Activated T-cell treated with anti-CD3 and anti-CD28 coated beads, Interleukin-2, amount 50 U/mL, for 72 hours (primary cell): ENCODE measurements at regions not wholly inside any gene's neighbourhood (a gene's known extent, or its start where the extent isn't known, plus 50 kb on each side); places are given as distances from the start of the nearest gene placed in this dataset.

Source experiments
- ATAC-seq, 2 donors: fragments of 150-1000 bp; cut with Tn5 transposase; replicated peaks in 1 of 2; 2 replicates each; pipeline ENCODE4 v1.10.0; 2021; ENCODE audit warnings: moderate library complexity in 2 of 2, mild to moderate bottlenecking in 1 of 2
- DNase-seq, 2 donors: peaks; one replicate each; pipeline ENCODE4 v3.0.0; 2021 to 2022; ENCODE audit warnings: mixed read lengths in 1 of 2
- H3K27ac Mint-ChIP-seq: one replicate; pipeline ENCODE4 v1.8.0; 2022; ENCODE audit warnings: mild to moderate bottlenecking, moderate library complexity, mixed read lengths
- H3K27me3 Mint-ChIP-seq: one replicate; pipeline ENCODE4 v1.8.0; 2022; ENCODE audit warnings: low read depth, mixed read lengths
- H3K36me3 Mint-ChIP-seq, 2 donors: one replicate each; pipeline ENCODE4 v1.8.0; 2022; ENCODE audit warnings: mixed read lengths in 2 of 2, mild to moderate bottlenecking in 1 of 2; ENCODE audit not compliant: insufficient read depth in 2 of 2
- H3K4me1 Mint-ChIP-seq: one replicate; pipeline ENCODE4 v1.8.0; 2022; ENCODE audit warnings: low read depth, mixed read lengths
- H3K4me3 Mint-ChIP-seq, 2 donors: one replicate each; pipeline ENCODE4 v1.8.0; 2022; ENCODE audit warnings: mild to moderate bottlenecking in 2 of 2, mixed read lengths in 2 of 2, moderate library complexity in 2 of 2
- H3K9me3 Mint-ChIP-seq, 2 donors: one replicate each; pipeline ENCODE4 v1.8.0; 2022; ENCODE audit warnings: mixed read lengths in 2 of 2

GRCh38 chr2:183250472-183250871, 126.2 kb downstream of the NUP35 start:
- Mint-ChIP-seq H3K9me3 (no peaks in the 10 kb centered on the region), H3K4me3 (no peak overlapping the region), H3K4me1 (no peaks in the 10 kb centered on the region), H3K36me3 (no peaks in the 10 kb centered on the region), H3K27ac (no peak overlapping the region), H3K27me3 (no peaks in the 10 kb centered on the region)
- DNase-seq (no peak), ATAC-seq (no peak)

- H3K4me1 Mint-ChIP-seq: no peaks in the 10 kb centered on the region
- H3K36me3 Mint-ChIP-seq: no peaks in the 10 kb centered on the region
- no peak overlapping the region for H3K4me3 Mint-ChIP-seq
- ATAC-seq: no peak
- no peaks in the 10 kb centered on the region for H3K9me3 Mint-ChIP-seq
- no peaks in the 10 kb centered on the region for H3K27me3 Mint-ChIP-seq
- H3K27ac Mint-ChIP-seq: no peak overlapping the region
- DNase-seq: no peak
Measured at GRCh38 chr2:183253441-183254130, 129.3 kb downstream of the NUP35 start.

GRCh38 chr2:183255411-183255810, 131.2 kb downstream of the NUP35 start:
- Mint-ChIP-seq H3K9me3 (no peaks in the 10 kb centered on the region), H3K4me1 (no peaks in the 10 kb centered on the region), H3K36me3 (no peaks in the 10 kb centered on the region), H3K27me3 (no peaks in the 10 kb centered on the region), H3K27ac (no peak overlapping the region), H3K4me3 (no peak overlapping the region)
- no peak for ATAC-seq
- DNase-seq: no peak

- H3K27me3 Mint-ChIP-seq: no peaks in the 10 kb centered on the region
- no peaks in the 10 kb centered on the region for H3K36me3 Mint-ChIP-seq
- H3K4me3 Mint-ChIP-seq: no peak overlapping the region
- DNase-seq: no peak
- no peak for ATAC-seq
- H3K4me1 Mint-ChIP-seq: no peaks in the 10 kb centered on the region
- H3K9me3 Mint-ChIP-seq: peaks cover 0 to 6% of the 10 kb centered on the region in 2 donors
- no peak overlapping the region for H3K27ac Mint-ChIP-seq
Measured at GRCh38 chr2:183259921-183260320, 135.7 kb downstream of the NUP35 start.

- Mint-ChIP-seq H3K36me3 (no peaks in the 10 kb centered on the region), H3K4me3 (no peak overlapping the region), H3K4me1 (no peaks in the 10 kb centered on the region), H3K27ac (no peak overlapping the region), H3K9me3 (peaks cover 0 to 6% of the 10 kb centered on the region in 2 donors), H3K27me3 (no peaks in the 10 kb centered on the region)
- ATAC-seq: no peak
- no peak for DNase-seq
Measured at GRCh38 chr2:183260527-183260926, 136.3 kb downstream of the NUP35 start.

- H3K4me3 Mint-ChIP-seq: no peak overlapping the region
- H3K36me3 Mint-ChIP-seq: peaks cover 0 to 2% of the 10 kb centered on the region in 2 donors
- H3K4me1 Mint-ChIP-seq: no peaks in the 10 kb centered on the region
- ATAC-seq (no peak), DNase-seq (no peak)
- peaks cover 0 to 10% of the 10 kb centered on the region in 2 donors for H3K9me3 Mint-ChIP-seq
- no peaks in the 10 kb centered on the region for H3K27me3 Mint-ChIP-seq
- H3K27ac Mint-ChIP-seq: no peak overlapping the region
Measured at GRCh38 chr2:183264890-183265535, 140.8 kb downstream of the NUP35 start.

GRCh38 chr2:183267148-183267827, 143.0 kb downstream of the NUP35 start:
- no peak overlapping the region for H3K4me3 Mint-ChIP-seq
- H3K9me3 Mint-ChIP-seq: peaks cover 0 to 6% of the 10 kb centered on the region in 2 donors
- no peaks in the 10 kb centered on the region for H3K27me3 Mint-ChIP-seq
- no peak overlapping the region for H3K27ac Mint-ChIP-seq
- H3K36me3 Mint-ChIP-seq: peaks cover 0 to 2% of the 10 kb centered on the region in 2 donors
- no peak for DNase-seq
- H3K4me1 Mint-ChIP-seq: no peaks in the 10 kb centered on the region
- no peak for ATAC-seq

GRCh38 chr2:183269956-183270355, 145.7 kb downstream of the NUP35 start:
- ATAC-seq (no peak), DNase-seq (no peak)
- Mint-ChIP-seq H3K9me3 (peaks cover 0 to 4% of the 10 kb centered on the region in 2 donors), H3K36me3 (peaks cover 1 to 2% of the 10 kb centered on the region in 2 donors), H3K4me3 (no peak overlapping the region), H3K27ac (no peak overlapping the region), H3K27me3 (no peaks in the 10 kb centered on the region), H3K4me1 (no peaks in the 10 kb centered on the region)

GRCh38 chr2:183283209-183283608, 159.0 kb downstream of the NUP35 start:
- H3K4me1 Mint-ChIP-seq: no peaks in the 10 kb centered on the region
- H3K9me3 Mint-ChIP-seq: peaks cover 0 to 2% of the 10 kb centered on the region in 2 donors
- no peak overlapping the region for H3K4me3 Mint-ChIP-seq
- no peaks in the 10 kb centered on the region for H3K36me3 Mint-ChIP-seq
- ATAC-seq (no peak), DNase-seq (no peak)
- H3K27me3 Mint-ChIP-seq: no peaks in the 10 kb centered on the region
- H3K27ac Mint-ChIP-seq: no peak overlapping the region

- Mint-ChIP-seq H3K27ac (no peak overlapping the region), H3K9me3 (peaks cover 0 to 2% of the 10 kb centered on the region in 2 donors), H3K36me3 (no peaks in the 10 kb centered on the region)
Measured at GRCh38 chr2:183284606-183285005, 160.4 kb downstream of the NUP35 start.

GRCh38 chr2:183291436-183291835, 167.2 kb downstream of the NUP35 start:
- Mint-ChIP-seq H3K27me3 (no peaks in the 10 kb centered on the region), H3K27ac (no peak overlapping the region), H3K9me3 (peaks cover 1 to 4% of the 10 kb centered on the region in 2 donors), H3K4me3 (no peak overlapping the region), H3K4me1 (no peaks in the 10 kb centered on the region), H3K36me3 (no peaks in the 10 kb centered on the region)
- DNase-seq: no peak
- no peak for ATAC-seq

More at GRCh38 chr2:183284606-183285005, 160.4 kb downstream of the NUP35 start:
- no peaks in the 10 kb centered on the region for H3K4me1 Mint-ChIP-seq
- no peaks in the 10 kb centered on the region for H3K27me3 Mint-ChIP-seq
- no peak overlapping the region for H3K4me3 Mint-ChIP-seq
- ATAC-seq: no peak
- no peak for DNase-seq

GRCh38 chr2:183292028-183292427, 167.8 kb downstream of the NUP35 start:
- Mint-ChIP-seq H3K27ac (no peak overlapping the region), H3K4me3 (no peak overlapping the region), H3K36me3 (no peaks in the 10 kb centered on the region), H3K27me3 (no peaks in the 10 kb centered on the region), H3K4me1 (no peaks in the 10 kb centered on the region), H3K9me3 (peaks cover 1 to 4% of the 10 kb centered on the region in 2 donors)
- DNase-seq (no peak), ATAC-seq (no peak)

GRCh38 chr2:183339311-183339710, 215.1 kb downstream of the NUP35 start:
- H3K9me3 Mint-ChIP-seq: peaks cover 0 to 4% of the 10 kb centered on the region in 2 donors
- no peak overlapping the region for H3K27ac Mint-ChIP-seq
- no peak for ATAC-seq

More at GRCh38 chr2:183339311-183339710, 215.1 kb downstream of the NUP35 start:
- no peak for DNase-seq
- H3K4me3 Mint-ChIP-seq: no peak overlapping the region
- H3K27me3 Mint-ChIP-seq: no peaks in the 10 kb centered on the region
- H3K4me1 Mint-ChIP-seq: no peaks in the 10 kb centered on the region
- H3K36me3 Mint-ChIP-seq: peaks cover 0 to 3% of the 10 kb centered on the region in 2 donors
